Neutrophil (primary cell): ENCODE measurements at regions not wholly inside any gene's neighbourhood (a gene's known extent, or its start where the extent isn't known, plus 50 kb on each side); places are given as distances from the start of the nearest gene placed in this dataset.
A peak's percentile ranks its signal among the peaks of the same experiment; 100 is the strongest.

ENCODE experiments used
- H3K27ac ChIP-seq: fragments of 200-600 bp; sonication (generic); 2 replicates; pipeline ENCODE4 v1.5.1; 2016; ENCODE audit warnings: mild to moderate bottlenecking, moderate library complexity
- H3K27me3 ChIP-seq: fragments of 200-600 bp; sonication (generic); 2 replicates; pipeline ENCODE4 v1.6.0; 2016; ENCODE audit warnings: mild to moderate bottlenecking
- H3K36me3 ChIP-seq: fragments of 200-600 bp; sonication (generic); 2 replicates; pipeline ENCODE4 v1.5.1; 2017
- H3K4me1 ChIP-seq, 2 experiments: fragments of 200-600 bp in 1 of 2; sonication (generic) in 1 of 2; 1 replicate in 1 of 2; 2 replicates in 1 of 2; pipeline versions ENCODE4 v1.5.1 to v1.6.1; 2013 to 2016; ENCODE audit warnings: low read depth in 1 of 2, low read length in 1 of 2, mild to moderate bottlenecking in 1 of 2, moderate library complexity in 1 of 2; ENCODE audit not compliant: control insufficient read depth in 1 of 2, insufficient read depth in 1 of 2
- H3K4me3 ChIP-seq, 2 experiments: fragments of 200-600 bp in 1 of 2; sonication (generic) in 1 of 2; 1 replicate in 1 of 2; 2 replicates in 1 of 2; pipeline ENCODE4 v1.5.1; 2013 to 2016; ENCODE audit warnings: low read depth in 1 of 2, low read length in 1 of 2, mild to moderate bottlenecking in 1 of 2, moderate library complexity in 1 of 2
- H3K9me3 ChIP-seq: fragments of 200-600 bp; sonication (generic); 2 replicates; pipeline ENCODE4 v1.5.1; 2016
- CTCF ChIP-seq: fragments of 200-600 bp; sonication (generic); IDR thresholded peaks from 2 replicates; pipeline ENCODE4 v1.5.1; 2016; ENCODE audit warnings: antibody characterized with exemption

- H3K4me1 ChIP-seq, result peaks cover 44 to 68% of the 10 kb centered on the region in 2 experiments
- H3K27ac ChIP-seq, result peak overlapping the region; percentile 68
- H3K36me3 ChIP-seq, result no peaks in the 10 kb centered on the region
- H3K4me3 ChIP-seq, result no peak overlapping the region
- no peak for TF ChIP-seq CTCF
- no peaks in the 10 kb centered on the region for H3K9me3 ChIP-seq
- no peaks in the 10 kb centered on the region for H3K27me3 ChIP-seq
Observed at GRCh38 chr15:69748576-69749185, 296.1 kb downstream of the RPLP1 start.

- no peak for TF ChIP-seq CTCF
- Histone ChIP-seq H3K4me1 (peaks cover 50 to 74% of the 10 kb centered on the region in 2 experiments), H3K9me3 (no peaks in the 10 kb centered on the region), H3K36me3 (no peaks in the 10 kb centered on the region), H3K27ac (peak overlapping the region; percentile 68), H3K27me3 (no peaks in the 10 kb centered on the region), H3K4me3 (no peak overlapping the region)
Observed at GRCh38 chr15:69749274-69749673, 296.7 kb downstream of the RPLP1 start.

- Histone ChIP-seq H3K27me3 (no peaks in the 10 kb centered on the region), H3K27ac (peak overlapping the region; percentile 68), H3K9me3 (no peaks in the 10 kb centered on the region), H3K4me3 (no peak overlapping the region), H3K4me1 (peaks cover 51 to 74% of the 10 kb centered on the region in 2 experiments), H3K36me3 (no peaks in the 10 kb centered on the region)
- TF ChIP-seq CTCF, result peak; percentile 47
Observed at GRCh38 chr15:69749797-69750196, 297.2 kb downstream of the RPLP1 start.

- no peaks in the 10 kb centered on the region for H3K27me3 ChIP-seq
- no peaks in the 10 kb centered on the region for H3K36me3 ChIP-seq
- peak overlapping the region; percentile 68 for H3K27ac ChIP-seq
- no peak for TF ChIP-seq CTCF
- no peaks in the 10 kb centered on the region for H3K9me3 ChIP-seq
- no peak overlapping the region for H3K4me3 ChIP-seq
- H3K4me1 ChIP-seq, result peaks cover 54 to 77% of the 10 kb centered on the region in 2 experiments
Observed at GRCh38 chr15:69750253-69750652, 297.6 kb downstream of the RPLP1 start.

GRCh38 chr15:69751147-69751546 lies 298.5 kb downstream of the RPLP1 start:
- H3K27me3 ChIP-seq, result no peaks in the 10 kb centered on the region
- no peak for TF ChIP-seq CTCF
- H3K27ac ChIP-seq, result peak overlapping the region; percentile 68
- no peaks in the 10 kb centered on the region for H3K9me3 ChIP-seq
- H3K4me1 ChIP-seq, result peaks cover 60 to 86% of the 10 kb centered on the region in 2 experiments
- H3K36me3 ChIP-seq, result no peaks in the 10 kb centered on the region
- no peak overlapping the region for H3K4me3 ChIP-seq
